ENCODE measurements at regions not wholly inside any gene's neighbourhood (a gene's known extent, or its start where the extent isn't known, plus 50 kb on each side); places are given as distances from the start of the nearest gene placed in this dataset.

- H3K4me1 Mint-ChIP-seq (ENCODE audit: low read depth), result no peaks in the 10 kb centered on the region
- DNase-seq (no peak), ATAC-seq (no peak)
- H3K36me3 Mint-ChIP-seq (ENCODE audit: low read depth), result no peaks in the 10 kb centered on the region
- ChIA-PET POLR2A (no interaction called here), CTCF (no interaction called here)
- H3K4me3 Mint-ChIP-seq, result no peak overlapping the region
- H3K27ac Mint-ChIP-seq, result no peak overlapping the region
- intact Hi-C loops (cut with micrococcal nuclease), result no loop called here
- peaks cover 3% of the 10 kb centered on the region for H3K27me3 Mint-ChIP-seq
- no peaks in the 10 kb centered on the region for H3K9me3 Mint-ChIP-seq
- no peak for TF ChIP-seq CTCF (IDR thresholded peaks at IDR 0.05)
Measured at GRCh38 chr1:170800812-170801211, 134.5 kb upstream of the MROH9 start.

- intact Hi-C loops (cut with micrococcal nuclease), result no loop called here
- Mint-ChIP-seq H3K9me3 (no peaks in the 10 kb centered on the region), H3K36me3 (ENCODE audit: low read depth) (no peaks in the 10 kb centered on the region), H3K4me3 (no peak overlapping the region), H3K27me3 (peaks cover 1% of the 10 kb centered on the region), H3K4me1 (ENCODE audit: low read depth) (no peaks in the 10 kb centered on the region), H3K27ac (no peak overlapping the region)
- TF ChIP-seq CTCF (IDR thresholded peaks at IDR 0.05), result no peak
- DNase-seq (no peak), ATAC-seq (no peak)
- ChIA-PET POLR2A (no interaction called here), CTCF (no interaction called here)
Measured at GRCh38 chr1:170803711-170804110, 131.6 kb upstream of the MROH9 start.

GRCh38 chr1:170804419-170804818, 130.9 kb upstream of the MROH9 start:
- Mint-ChIP-seq H3K36me3 (ENCODE audit: low read depth) (no peaks in the 10 kb centered on the region), H3K27me3 (peaks cover 4% of the 10 kb centered on the region), H3K4me3 (no peak overlapping the region), H3K27ac (no peak overlapping the region), H3K4me1 (ENCODE audit: low read depth) (no peaks in the 10 kb centered on the region), H3K9me3 (no peaks in the 10 kb centered on the region)
- DNase-seq, result no peak
- intact Hi-C loops (cut with micrococcal nuclease), result no loop called here
- ChIA-PET POLR2A (no interaction called here), CTCF (no interaction called here)
- no peak for TF ChIP-seq CTCF (IDR thresholded peaks at IDR 0.05)
- ATAC-seq, result no peak

GRCh38 chr1:170804879-170805278, 130.5 kb upstream of the MROH9 start:
- intact Hi-C loops (cut with micrococcal nuclease), result no loop called here
- H3K4me3 Mint-ChIP-seq, result no peak overlapping the region
- no peak for TF ChIP-seq CTCF (IDR thresholded peaks at IDR 0.05)
- H3K27me3 Mint-ChIP-seq, result peaks cover 5% of the 10 kb centered on the region
- POLR2A ChIA-PET, result interaction anchor here (0.6 kb wide), 1 partner anchor 459 kb away, joined by 3 read pairs; no protein-coding TSS in a partner anchor
- ATAC-seq (no peak), DNase-seq (no peak)
- CTCF ChIA-PET, result no interaction called here
- no peaks in the 10 kb centered on the region for H3K36me3 Mint-ChIP-seq (ENCODE audit: low read depth)
- H3K4me1 Mint-ChIP-seq (ENCODE audit: low read depth), result no peaks in the 10 kb centered on the region
- no peaks in the 10 kb centered on the region for H3K9me3 Mint-ChIP-seq
- H3K27ac Mint-ChIP-seq, result no peak overlapping the region

GRCh38 chr1:170806961-170807360, 128.4 kb upstream of the MROH9 start:
- H3K9me3 Mint-ChIP-seq, result no peaks in the 10 kb centered on the region
- DNase-seq, result no peak

More at GRCh38 chr1:170806961-170807360, 128.4 kb upstream of the MROH9 start:
- Mint-ChIP-seq H3K27me3 (peaks cover 8% of the 10 kb centered on the region), H3K4me1 (ENCODE audit: low read depth) (no peaks in the 10 kb centered on the region), H3K4me3 (no peak overlapping the region), H3K27ac (no peak overlapping the region), H3K36me3 (ENCODE audit: low read depth) (no peaks in the 10 kb centered on the region)
- ChIA-PET POLR2A (no interaction called here), CTCF (interaction anchor here (1.2 kb wide), 1 partner anchor 13 kb away, joined by 3 read pairs; no protein-coding TSS in a partner anchor)
- intact Hi-C loops (cut with micrococcal nuclease), result no loop called here
- TF ChIP-seq CTCF (IDR thresholded peaks at IDR 0.05), result no peak
- ATAC-seq, result no peak

Measured in activated CD8-positive, alpha-beta T cell treated with anti-CD3 and anti-CD28 coated beads for 36 hours (primary cell).